DMS53 (cell line): ENCODE measurements at regions not wholly inside any gene's neighbourhood (a gene's known extent, or its start where the extent isn't known, plus 50 kb on each side); places are given as distances from the start of the nearest gene placed in this dataset.
"Not testable (repeated sequence)": the region's sequence is repeated elsewhere in the genome, so short reads cannot be mapped to it uniquely, and the experiment has no call there.

ENCODE experiments used
- DNase-seq: peaks from one replicate; lab custom pipeline; 2025; lab: John Stamatoyannopoulos, UW

- DNase-seq = no peak
Measured at GRCh38 chr9:82790875-82791274, 272.1 kb downstream of the RASEF start.

DNA sequence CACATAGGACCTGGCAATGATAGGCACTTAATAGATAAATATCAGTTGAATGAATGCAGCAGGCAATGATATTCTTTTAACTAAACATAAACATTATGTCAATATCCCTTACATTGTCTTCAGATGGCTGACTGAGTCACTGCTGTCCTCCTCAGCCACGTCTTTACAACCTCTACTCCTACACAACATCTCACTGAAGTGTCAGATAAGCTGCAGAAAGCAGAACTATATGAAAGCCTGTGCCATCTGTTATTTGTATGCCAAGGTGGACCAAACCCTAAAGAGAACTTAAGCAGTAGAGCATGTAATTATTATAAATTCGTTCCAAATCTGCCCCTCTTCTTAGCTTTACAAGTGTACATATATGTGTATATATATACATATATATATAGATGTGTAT, 271.2 kb downstream of the RASEF start:
- no peak for DNase-seq

GRCh38 chr9:82797534-82797933, 265.4 kb downstream of the RASEF start:
- DNase-seq = peak; percentile 44

GRCh38 chr9:82799286-82799685, 263.7 kb downstream of the RASEF start:
- DNase-seq = no peak

DNA sequence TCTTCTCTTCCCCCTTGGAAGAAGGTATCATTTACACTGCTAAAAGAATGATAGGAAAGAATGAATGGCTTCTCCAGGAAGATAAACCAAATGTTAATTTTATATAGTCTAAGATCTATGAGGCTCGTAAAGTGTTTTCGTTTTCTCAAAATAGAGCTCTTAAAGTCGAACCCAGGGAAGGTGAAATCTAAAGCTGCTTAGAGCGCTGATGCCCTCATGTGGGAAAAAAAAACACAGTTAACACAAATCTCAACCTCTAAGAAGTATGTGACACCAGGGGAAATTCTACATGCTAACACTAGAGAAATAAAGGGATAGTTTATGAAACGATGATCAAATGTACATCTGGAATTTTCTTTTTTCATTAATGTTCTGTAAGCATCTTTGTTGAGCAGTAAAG, 257.9 kb downstream of the RASEF start:
- DNase-seq = peak; percentile 31

DNA sequence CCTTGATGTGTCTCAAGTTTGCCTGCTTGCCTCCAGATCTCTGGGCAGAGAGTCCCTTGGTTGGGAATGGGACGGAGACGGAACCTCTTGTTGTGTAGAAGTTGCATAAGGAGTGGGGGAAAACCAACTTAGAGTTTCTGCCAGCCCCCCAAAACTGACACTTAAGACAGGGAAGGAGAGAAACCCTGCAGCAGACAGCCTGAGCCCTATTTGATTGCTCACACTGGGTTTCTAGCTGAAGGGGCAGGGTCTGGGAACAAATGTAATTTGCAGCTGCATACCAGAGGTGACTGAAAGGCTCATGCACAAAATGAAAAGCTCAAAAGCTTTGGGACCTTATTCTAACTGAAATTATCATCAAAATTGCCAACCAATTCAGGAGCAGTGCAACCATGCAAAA, 254.5 kb downstream of the RASEF start:
- no peak for DNase-seq

DNA sequence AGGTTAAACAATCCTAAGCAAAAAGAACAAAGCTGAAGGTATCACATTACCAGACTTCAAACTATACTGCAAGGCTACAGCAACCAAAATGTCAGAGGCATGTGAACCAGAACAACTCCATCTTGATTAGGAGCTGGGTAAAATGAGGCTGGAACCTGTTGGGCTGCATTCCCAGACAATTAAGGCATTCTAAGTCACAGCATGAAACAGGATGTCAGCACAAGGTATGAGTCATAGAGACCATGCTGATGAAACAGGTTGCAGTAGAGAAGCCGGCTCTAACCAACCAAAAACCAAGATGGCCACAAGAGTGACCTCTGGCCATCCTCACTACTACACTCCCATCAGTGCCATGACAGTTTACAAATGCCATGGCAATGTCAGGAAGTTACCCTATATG, 252.0 kb downstream of the RASEF start:
- DNase-seq = peak; percentile 90

GRCh38 chr9:82819260-82819659, 243.7 kb downstream of the RASEF start:
- no peak for DNase-seq

GRCh38 chr9:82820186-82820585, 242.8 kb downstream of the RASEF start:
- no peak for DNase-seq

DNA sequence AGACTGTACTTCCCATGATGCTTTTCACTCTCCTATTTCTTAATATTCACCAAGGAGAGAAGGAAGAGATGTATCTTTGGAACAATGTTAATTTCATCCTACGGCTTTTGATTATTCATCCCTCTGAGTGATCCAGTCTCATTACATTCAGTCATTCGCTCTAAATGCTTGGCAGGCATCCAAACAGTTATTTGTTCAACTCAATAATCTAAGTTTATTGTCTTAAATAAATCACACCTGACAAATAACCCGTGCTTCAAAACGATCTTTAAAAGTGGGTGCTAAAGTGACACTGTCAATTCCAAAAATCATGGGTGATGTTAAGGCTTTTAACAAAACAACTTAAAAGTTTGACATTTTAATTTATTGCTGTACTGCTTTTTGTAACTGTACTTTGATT, 233.1 kb downstream of the RASEF start:
- peak; percentile 9 for DNase-seq

GRCh38 chr9:82865524-82865923, 197.4 kb downstream of the RASEF start:
- DNase-seq = no peak

- DNase-seq = no peak
Measured at GRCh38 chr9:82880336-82881050, 182.4 kb downstream of the RASEF start.

DNA sequence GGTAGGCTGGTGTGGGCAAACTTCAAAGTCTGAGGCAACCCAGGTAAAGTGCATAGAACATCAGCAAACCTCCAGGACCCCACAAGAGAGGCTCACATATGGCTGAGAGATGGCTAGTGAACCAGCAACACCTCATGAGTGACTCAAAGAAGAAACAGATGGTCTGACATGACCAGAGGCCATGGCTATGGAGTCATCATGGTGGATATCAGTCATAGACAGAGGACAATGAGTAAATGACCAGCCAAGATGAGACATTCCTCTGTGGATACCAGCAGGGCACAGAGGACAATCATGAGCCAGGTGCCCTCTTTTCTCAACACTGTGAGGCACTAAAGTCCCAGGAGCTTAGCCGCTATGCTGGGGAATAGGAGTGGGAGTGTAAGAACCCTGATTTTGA, 180.8 kb downstream of the RASEF start:
- DNase-seq = peak; percentile 21

- peak; percentile 8 for DNase-seq
Measured at GRCh38 chr9:82882748-82883147, 180.2 kb downstream of the RASEF start.

DNA sequence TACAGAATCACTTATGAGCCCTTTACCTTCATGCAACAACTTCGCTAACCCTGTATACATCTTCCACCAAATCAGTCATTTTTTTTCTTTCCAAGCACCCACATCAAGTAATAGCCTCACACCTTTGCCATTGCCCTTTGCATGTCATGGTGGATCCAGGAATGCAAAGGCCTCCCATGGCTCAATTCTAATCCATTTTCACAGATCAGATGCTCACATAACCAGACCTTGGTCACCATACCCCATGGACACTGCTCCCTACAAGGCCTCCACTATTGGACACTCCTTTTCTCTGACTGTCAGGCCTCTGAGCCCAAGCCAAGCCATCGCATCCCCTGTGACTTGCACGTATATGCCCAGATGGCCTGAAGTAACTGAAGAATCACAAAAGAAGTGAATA, 179.5 kb downstream of the RASEF start:
- no peak for DNase-seq

DNA sequence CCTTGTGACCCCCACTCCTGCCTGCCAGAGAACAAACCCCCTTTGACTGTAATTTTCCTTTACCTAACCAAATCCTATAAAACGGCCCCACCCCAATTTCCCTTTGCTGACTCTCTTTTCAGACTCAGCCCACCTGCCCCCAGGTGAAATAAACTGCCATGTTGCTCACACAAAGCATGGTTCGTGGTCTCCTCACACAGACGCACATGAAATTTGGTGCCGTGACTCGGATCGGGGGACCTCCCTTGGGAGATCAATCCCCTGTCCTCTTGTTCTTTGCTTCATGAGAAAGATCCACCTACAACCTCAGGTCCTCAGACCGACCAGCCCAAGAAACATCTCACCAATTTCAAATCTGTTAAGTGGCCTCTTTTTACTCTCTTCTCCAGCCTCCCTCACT, 179.0 kb downstream of the RASEF start:
- not testable (repeated sequence) for DNase-seq

GRCh38 chr9:82890401-82890800, 172.5 kb downstream of the RASEF start:
- no peak for DNase-seq

GRCh38 chr9:82890865-82891264, 172.1 kb downstream of the RASEF start:
- no peak for DNase-seq

DNA sequence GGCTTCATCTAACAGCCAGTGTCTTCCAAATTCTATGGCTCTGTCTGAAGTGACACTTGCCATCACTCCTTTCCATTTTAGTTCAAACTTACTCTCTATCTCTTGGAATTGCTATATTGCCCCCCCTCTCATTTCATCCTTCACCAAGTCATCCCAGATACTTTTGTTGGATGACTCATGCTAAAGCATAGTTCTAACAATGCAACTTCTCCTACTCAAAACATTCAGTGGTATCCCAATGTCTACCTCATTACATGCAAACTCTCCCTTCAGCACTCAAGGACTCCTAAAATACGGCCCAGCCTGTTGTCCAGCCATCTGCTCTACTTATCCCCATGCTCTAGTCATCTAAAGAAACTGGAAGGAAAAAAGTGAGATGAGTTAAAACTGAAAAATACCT, 171.6 kb downstream of the RASEF start:
- DNase-seq = no peak

GRCh38 chr9:82893549-82893948, 169.4 kb downstream of the RASEF start:
- DNase-seq = no peak

DNA sequence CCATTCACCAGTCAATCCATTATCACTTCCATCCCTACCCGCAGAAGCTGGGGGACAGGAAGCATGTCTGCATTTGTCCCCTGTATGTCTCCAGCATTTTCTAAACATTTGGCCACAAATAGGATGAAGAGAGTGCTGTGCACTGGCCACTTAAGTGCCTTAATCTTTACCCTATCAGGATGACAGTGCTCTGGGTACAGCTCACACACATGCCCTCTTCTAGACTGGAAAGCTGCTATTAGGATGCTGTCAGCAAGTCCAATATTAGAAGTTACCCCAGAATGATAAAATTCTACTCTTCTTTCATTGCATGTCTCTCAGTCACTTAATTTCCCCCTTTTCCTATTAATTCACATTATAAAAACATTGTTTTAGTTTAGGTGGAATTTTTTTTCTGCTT, 168.4 kb downstream of the RASEF start:
- DNase-seq = no peak

GRCh38 chr9:82894961-82895821, 167.8 kb downstream of the RASEF start:
- peak; percentile 9 for DNase-seq

DNA sequence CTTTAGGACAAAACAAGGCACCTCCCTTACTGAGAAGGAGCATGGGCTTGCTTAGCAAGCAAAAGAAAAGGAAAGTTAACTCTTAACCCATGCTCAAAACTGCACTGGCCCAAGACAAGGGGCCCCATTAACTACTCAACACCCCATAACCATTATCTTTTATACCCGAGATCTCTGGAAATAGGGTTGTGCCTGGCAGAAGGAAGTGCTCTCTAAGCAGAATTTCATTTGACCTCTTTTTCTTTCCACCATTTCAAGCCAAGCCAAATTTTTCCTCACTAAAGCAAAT, 167.2 kb downstream of the RASEF start:
- DNase-seq = no peak

DNA sequence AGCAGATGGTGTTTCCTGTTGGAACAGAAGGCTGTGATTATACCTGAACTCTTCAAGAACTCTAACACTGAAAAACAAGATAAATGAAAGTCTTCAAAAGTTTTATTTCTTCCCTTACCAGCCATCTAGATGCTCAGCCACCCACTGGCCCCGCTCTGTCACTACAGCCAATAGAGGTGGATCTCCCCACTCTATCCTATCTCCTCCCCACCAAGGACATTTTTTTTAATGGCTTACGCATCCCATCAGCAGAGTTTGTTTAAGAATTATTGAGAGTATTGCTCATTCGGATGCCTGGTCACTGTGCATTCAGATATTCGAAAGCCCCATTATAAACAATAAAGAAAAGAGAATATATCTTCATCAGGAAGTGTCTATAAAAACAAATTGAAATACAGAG, 159.4 kb downstream of the RASEF start:
- DNase-seq = peak; percentile 17
